Left hindlimb (tissue), 1 donor: ENCODE measurements at regions not wholly inside any gene's neighbourhood (a gene's known extent, or its start where the extent isn't known, plus 50 kb on each side); places are given as distances from the start of the nearest gene placed in this dataset.
"Not testable (repeated sequence)": the region's sequence is repeated elsewhere in the genome, so short reads cannot be mapped to it uniquely, and the experiment has no call there.

Source experiments
- DNase-seq: peaks from one replicate; pipeline ENCODE4 v3.0.0-alpha.2; 2018

- DNase-seq = not testable (repeated sequence)
Observed at GRCh38 chr10:46645110-46645509, 66.2 kb downstream of the SYT15 start.

- DNase-seq = not testable (repeated sequence)
Observed at GRCh38 chr10:46646132-46646531, 67.2 kb downstream of the SYT15 start.

DNA sequence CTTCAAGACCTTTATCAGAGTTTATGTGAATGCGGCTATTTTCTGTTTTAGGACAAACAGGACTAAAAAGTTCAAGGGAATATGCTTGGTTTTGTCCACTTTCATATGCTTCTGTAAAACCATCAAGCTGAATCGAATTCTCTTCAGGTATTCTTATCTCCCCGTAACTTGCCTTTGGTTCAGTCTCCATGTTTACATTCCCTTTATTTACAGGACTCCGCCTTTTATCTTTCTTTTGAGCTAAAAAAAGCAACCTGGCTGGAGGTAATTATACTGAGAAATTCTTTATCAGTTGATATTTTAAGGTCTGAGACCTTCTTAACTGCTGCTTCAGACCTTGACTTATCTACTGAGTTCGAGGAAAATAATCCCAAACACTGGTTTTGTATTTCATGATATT, 72.0 kb downstream of the SYT15 start:
- not testable (repeated sequence) for DNase-seq

GRCh38 chr10:46657437-46657836, 78.5 kb downstream of the SYT15 start:
- DNase-seq = not testable (repeated sequence)

DNA sequence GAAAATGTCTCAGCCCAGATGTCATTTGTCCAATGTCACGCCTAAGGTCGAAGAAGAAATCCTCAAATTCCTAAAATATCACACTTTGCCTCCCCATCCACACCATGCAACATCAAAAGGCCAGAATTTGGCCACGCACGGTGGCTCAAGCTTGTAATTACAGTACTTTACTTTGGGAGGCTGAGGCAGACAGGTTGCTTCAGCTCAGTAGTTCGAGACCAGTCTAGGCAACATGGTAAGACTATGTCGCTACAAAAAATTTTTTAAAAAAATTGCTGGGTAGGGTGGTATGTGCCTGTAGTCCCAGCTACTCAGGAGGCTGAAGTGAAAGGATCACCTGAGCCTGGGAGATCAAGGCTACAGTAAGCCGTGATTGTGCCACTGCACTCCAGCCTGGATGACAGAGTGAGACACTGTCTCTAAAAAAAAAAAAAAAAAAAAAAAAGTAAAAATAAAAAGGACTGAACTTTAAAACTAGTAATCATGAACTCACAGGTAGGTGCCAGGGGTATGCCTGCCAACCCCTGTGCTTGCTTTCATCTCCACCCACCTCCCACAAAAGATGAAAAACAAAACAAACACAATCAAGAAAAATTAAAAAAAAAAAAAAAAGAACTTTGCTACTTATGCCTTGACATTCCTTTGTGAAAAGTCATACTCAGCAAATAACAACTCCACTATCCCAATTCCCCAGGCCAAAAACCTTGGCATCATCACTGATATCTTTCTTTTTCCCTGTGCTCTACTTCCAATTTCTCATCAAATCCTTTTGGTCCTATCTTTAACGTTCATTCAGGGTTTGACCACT, 81.3 kb downstream of the SYT15 start:
- not testable (repeated sequence) for DNase-seq

DNA sequence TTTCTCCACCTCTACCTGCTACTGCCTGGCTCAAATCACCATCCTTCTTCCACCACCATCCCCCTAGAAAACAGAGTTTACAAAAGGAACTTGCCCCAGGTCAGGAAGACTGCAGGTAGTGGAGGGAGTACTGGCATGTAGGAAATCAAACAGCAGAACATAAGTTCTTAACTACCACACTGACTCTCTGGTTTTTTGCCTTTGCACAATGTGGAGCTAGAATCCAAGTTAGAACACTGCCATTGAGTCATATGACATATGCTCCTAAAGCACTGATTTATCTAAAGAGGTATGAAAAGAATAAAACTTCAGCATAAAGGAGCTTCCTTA, 81.9 kb downstream of the SYT15 start:
- not testable (repeated sequence) for DNase-seq

GRCh38 chr10:46665536-46665935, 86.6 kb downstream of the SYT15 start:
- DNase-seq = not testable (repeated sequence)

DNA sequence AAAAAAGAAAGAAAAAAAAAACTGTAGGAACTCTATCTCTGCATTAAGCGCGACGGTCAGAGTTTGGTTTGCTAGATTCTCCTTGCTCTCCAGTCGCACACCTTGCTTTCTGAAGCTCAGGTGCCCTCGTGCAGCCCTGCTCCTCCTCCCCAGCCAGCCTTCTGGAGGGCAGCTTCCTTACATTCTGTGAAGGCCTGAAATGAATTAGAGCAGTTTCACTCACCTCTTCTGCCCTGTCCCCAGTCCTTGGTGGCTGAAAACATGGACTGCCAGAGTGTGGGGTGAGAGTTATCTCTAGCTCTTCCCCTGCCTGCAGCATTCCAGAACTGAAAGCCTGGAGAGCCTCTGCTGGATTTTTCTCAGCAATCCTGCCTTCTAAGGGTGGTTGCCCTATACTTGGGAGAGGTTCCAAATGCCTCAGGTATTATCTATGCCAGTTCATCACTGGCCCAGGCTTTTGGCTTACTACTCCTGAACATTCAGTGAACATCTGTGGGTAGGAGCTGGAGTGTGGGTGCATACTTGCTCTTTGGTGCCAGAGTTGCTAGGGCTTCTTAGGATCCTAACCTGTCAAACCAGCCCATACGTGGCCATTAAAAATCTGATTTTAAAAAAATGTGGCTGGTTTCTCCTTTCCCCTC, 89.5 kb downstream of the SYT15 start:
- DNase-seq = not testable (repeated sequence)

GRCh38 chr10:46677836-46678435, 99.0 kb downstream of the SYT15 start:
- DNase-seq = not testable (repeated sequence)

DNA sequence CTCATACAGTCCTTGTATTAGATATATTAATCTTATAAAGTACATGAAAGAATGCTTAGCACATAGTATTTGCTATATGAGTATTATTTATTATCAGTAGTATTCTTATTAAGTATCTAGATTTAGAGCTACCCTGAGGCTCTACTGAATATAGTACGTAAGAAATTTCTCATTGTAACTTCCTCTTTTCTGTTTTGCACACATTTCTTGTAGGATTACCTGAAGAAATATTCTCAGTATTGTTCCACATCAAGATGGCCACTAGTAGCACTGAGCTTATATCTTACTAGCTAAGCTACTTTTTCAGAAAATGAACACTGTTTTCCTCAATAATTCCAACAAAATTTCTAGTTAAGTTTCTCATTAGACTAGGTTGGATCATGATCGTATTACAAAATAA, 112.5 kb downstream of the SYT15 start:
- DNase-seq = not testable (repeated sequence)

- DNase-seq = not testable (repeated sequence)
Observed at GRCh38 chr10:46693218-46693617, 114.3 kb downstream of the SYT15 start.

DNA sequence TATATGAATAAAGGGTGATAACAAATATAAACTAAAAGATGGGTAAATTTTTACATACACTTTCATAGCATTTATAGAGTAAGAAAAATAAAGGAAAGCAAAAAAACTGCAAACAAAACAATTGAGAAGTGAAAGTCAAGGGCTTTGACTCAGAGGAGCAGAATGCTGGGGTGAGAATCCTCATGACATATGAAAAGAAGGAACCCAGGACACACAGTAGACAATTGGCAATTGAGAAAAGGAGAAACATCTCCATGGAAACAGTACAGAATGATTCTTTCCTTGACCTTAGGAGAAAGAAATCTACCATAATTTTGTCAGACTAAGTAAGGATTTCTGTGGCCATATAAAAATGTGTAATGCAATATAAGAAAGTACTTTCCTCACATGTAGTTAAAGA, 138.3 kb downstream of the SYT15 start:
- DNase-seq = not testable (repeated sequence)

- not testable (repeated sequence) for DNase-seq
Observed at GRCh38 chr10:46718014-46718413, 139.1 kb downstream of the SYT15 start.

- DNase-seq = peak; percentile 7
Observed at GRCh38 chr10:46720386-46720785, 141.5 kb downstream of the SYT15 start.

DNA sequence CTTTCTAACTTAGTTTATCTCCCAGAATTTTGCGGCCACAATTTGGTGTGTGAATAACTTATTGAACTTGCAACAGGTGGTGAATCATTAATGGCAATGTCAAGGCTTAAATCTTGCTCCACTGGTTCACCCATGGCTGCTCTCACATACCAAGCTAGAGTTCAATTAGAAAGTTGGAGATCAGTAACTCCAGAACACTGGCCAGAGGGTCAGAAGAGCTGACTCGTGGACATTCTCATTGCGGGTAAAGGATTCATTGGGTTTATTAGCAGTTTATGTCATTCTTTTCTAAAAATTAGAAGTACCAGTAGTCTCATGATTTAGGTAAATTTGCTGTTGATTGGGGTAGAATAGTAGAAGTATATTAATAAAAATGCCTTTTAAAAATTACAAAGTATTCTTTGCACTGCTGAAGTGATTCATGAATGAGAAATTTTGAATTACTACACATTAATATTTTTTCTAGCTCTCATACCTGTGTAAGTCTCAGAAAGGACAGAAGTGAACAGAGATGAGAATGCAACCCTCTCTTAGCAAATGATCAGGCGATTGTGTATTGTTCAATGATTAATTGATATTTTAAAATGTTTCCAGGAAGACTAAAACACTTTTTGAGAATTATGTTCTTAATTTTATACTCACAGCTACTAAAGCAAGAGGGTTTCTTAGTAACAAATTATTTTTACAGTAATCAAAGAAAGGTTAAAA, 142.0 kb downstream of the SYT15 start:
- DNase-seq = not testable (repeated sequence)

- DNase-seq = not testable (repeated sequence)
Observed at GRCh38 chr10:46724258-46724657, 145.3 kb downstream of the SYT15 start.

DNA sequence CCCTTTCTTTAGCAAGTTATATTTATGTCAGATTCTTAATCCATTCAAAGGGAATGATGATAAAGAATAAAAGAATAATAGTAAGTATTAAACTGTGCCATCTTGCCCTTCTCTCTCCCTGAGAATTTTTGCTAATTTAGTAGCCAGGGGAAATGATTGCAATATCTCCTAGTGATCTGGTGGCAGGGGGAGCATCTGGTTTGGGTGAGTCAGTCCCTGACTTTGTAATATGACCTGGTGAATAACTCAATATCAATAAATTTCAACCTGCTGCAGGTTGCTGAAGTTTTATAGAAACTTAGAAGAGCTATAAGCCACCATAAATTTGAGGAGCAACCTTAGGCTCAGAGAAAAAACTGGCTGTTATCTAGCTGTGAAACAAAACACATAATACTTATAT, 149.4 kb downstream of the SYT15 start:
- not testable (repeated sequence) for DNase-seq

DNA sequence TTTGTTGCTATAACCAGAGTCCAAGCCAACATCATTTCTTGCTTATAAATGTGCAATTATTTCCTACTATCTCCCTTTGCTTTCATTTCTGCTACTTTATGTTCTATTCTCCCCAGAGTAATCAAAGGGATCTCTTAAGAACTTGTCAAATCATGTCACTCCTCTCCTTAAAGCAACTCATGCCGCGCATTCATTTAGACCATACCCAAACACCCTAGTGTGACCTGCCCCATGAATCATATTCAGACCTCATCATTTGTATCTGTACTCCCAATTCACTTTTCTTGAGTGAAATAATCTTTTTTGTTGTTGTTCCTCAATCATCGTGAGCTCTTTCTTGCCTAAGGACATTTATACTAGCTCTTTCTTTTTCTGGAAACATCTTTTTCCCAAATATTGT, 151.8 kb downstream of the SYT15 start:
- not testable (repeated sequence) for DNase-seq

- not testable (repeated sequence) for DNase-seq
Observed at GRCh38 chr10:46733635-46734261, 154.8 kb downstream of the SYT15 start.

- not testable (repeated sequence) for DNase-seq
Observed at GRCh38 chr10:46734262-46734642, 155.3 kb downstream of the SYT15 start.

- not testable (repeated sequence) for DNase-seq
Observed at GRCh38 chr10:46739919-46740318, 161.0 kb downstream of the SYT15 start.

GRCh38 chr10:46740368-46740767, 161.4 kb downstream of the SYT15 start:
- DNase-seq = not testable (repeated sequence)

DNA sequence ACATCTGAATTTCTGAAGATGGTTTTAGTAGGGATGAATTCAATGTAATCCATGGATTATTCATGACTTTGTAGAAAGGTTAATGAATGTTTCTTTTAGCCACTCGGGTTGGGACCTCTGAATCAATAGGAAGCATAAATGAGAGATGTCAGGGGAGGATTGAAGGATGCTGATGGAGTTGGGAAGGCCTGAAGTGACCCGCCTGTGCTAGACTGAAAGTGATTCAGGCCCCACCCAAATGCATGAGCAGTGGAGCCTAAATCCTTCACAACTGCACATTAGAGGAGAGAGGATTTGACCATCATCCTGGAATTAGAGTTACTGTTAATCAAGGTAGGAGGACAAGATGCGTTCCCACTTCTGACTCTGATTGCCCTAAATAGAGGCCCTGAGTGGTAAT, 162.2 kb upstream of the PTPN20 start:
- not testable (repeated sequence) for DNase-seq
